ENCODE measurements at regions not wholly inside any gene's neighbourhood (a gene's known extent, or its start where the extent isn't known, plus 50 kb on each side); places are given as distances from the start of the nearest gene placed in this dataset.

DNA sequence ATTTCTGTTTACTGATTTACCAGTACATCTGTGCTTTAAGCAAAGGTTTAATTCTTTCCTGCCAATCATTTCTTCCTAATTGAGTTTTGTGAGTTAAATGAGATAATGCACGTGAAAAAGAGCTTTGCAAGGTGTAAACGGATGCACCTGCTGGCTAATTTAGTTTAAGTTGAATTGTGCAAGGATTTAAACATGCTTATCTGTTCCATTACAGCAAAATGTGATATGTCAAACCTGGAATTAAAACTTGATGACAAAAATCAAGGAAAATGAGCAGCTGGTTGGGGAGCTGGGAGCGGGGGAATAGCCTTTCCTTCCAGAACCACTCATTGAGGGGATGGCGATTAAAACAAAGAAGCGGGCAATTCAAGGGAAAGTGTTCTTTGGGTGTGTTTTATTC, 155.0 kb upstream of the CTTNBP2 start:
- no peak for DNase-seq

DNA sequence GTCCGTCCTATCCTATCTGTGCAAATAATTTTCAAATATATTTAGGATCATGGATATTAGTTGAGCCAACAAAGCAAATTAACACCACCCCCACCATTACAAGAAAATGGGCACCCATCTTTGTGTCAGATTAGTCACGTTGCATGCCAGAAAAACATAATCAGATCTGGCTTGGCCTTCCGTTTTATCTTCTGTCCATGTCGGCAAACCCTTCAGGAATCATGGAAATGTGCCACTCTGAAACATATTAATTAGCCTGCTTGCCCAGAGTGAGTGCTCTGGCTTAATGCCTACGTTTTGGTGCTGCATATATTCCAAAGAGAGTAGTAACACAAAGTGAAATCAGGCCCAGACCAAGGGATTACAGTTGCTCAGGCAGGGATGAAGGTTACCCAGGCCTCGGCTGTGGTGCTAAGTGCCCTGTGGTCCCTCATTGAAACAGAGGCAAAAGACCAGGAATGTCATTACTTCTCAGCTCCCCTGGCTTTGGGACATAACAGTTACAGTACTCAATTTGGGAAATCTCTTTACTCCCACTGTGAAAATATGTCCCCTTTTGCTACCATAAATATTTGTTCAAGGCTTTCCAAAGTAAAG, 154.0 kb upstream of the LSM8 start:
- no peak for DNase-seq

DNA sequence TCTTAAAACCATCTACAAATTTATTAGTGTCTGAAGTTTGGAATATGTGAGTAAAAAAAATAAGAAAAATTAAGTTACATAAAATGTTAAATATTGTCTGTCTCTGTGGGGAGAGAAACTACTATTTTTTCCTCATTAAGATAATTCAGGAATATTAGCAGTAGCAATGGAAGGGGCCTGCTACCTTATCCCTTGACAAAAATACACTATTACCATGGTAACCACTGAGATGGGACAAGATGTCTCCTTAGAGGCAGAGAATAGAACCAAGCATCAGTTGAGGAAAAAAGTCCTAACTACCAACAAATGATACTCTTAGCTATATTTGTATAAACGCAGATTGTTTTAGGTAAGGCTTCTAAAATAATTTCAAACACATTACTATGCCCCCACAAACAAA, 150.7 kb upstream of the LSM8 start:
- no peak for DNase-seq

DNA sequence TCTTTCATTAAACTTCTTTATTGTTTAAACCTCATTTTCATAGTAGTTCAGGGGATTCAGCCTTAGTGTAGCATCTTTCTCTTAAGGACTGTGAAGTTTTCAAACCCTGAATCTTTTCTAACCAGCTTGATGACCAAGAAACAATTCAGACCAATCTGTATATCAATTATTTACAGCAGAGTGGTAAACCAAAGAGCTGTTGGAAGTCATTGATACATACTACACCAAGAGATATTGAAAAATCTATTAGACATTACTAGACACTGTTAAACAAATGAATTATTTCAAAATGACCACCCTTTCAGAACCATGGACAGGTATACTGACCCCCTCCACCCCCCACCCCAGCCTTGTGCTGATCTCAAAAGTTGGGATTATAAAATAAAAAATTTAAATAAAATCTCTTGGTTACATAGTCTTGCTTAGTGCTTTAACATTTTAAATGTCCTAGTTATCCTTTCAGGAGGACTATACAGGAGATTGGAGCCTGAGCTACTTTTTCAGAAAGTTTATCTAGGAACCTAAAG, 143.9 kb upstream of the LSM8 start:
- no peak for DNase-seq

DNA sequence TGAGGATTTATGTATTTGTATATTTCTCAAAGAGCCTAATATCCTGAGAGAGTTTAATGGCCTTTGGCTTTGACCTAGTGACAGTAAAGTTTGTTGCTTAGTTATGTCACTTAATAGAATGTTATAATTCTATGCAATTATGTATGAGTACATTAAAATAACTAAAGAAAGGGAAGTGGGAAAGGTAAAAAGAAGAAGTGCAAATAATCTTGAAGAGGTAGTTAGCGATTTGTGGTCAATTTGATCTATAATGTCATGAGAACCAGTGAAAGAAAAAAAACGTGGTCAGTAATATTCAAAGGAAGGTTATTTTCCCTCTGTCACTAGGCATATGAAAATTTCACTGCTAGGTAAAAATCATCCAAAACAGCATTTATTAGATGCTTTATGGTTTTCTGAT, 143.4 kb upstream of the LSM8 start:
- no peak for DNase-seq

DNA sequence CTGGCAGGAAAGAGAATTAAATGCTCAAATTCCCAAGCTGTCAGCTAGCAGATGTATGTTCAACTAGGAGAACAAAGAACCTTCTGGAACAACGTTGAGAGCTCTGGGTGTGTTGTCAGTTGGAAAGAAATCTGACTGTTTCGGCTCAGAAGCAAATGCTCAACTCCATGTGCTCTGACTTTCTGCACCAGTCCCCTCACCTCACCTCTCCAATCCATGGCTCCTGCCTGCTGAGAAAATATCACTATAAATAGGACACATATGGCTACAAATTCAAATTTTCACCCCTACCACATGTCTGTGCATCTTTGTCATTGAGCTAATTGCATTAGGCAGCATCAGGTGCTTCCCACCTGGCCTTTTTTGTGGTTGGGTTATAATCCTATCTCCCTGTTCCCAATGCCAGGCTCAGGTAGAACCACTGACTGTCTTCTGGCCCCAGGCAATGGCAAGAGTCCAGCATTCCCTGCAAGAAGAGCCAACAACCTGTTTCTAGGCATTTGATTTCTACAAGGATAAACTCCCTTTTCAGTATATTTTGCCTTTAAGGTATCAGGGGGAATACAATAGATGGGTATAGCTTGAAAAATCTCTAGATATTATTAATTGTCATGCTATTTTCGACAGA, 142.6 kb upstream of the LSM8 start:
- DNase-seq: no peak

DNA sequence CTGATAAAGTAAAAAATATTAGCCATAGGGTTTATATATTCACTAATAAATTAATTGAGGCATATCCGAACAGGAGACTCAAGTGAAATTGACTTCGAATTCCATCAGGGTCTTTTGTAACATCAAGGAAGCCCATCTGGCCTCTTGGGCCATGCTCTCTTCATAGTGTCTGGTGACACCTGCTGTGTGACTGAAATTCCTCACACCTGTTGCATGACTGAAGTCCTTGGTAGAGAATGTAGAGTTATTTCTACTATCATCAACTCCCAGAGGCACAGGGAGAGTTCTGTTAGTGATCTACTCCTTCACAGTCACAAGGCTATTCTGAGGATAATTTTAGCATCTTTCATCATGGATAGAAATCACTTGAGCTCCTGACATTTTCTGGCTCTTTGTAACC, 138.3 kb upstream of the LSM8 start:
- DNase-seq: no peak

DNA sequence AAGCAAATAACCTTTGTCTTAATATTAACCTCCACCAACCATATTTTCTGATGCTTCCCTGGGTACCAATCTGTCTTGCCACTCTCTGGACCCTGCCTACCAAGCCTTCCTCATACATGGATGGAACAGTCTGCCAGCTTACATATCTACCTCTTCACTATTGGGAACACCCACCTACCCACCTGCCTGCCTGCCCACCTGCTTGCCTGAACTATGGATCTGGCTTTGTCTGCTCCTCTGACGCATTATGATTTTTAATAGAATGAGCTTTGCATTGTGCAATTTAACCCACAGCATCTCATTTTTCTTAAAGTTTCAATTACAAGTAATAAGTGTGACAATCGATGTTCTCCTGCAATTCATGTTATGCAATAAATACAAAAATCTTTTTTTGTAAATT, 137.9 kb upstream of the LSM8 start:
- DNase-seq: no peak

DNA sequence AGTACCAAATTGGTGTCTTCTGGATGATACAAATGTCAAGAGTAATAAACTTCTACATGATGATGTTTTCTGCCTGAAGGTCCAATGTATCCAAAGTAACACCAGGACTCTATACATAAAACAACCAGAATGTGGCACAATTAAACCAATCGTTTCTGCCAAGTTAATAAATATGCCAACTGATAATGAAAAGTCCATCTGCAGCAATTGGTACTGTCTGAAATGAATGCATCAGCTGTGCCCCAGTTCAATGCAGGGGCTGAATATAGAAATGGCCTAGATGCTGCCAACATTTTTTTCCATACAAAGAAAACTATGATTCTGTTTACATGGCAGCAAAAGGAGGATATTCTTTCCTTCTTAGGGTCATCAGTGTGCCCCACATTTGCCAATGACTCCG, 137.2 kb upstream of the LSM8 start:
- DNase-seq: no peak

DNA sequence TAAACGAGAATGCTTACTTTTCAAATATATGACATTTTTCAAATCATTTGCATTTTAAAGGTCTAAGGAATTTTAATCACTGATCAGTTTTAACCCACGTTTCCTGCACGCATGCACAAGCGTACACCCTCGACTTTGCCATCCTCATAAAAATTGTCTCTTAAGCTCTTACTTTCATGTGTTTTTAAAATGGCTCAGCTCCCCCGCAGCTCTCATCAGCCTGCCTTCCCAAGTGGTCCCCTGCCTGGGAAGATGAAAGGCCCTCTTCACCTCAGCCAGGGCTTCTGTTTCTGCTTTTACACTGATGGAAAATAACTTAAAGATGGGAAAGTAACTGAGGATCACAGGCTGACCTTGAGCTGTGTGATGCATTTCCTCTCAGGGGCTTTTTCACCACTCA, 131.6 kb upstream of the LSM8 start:
- DNase-seq: no peak

DNA sequence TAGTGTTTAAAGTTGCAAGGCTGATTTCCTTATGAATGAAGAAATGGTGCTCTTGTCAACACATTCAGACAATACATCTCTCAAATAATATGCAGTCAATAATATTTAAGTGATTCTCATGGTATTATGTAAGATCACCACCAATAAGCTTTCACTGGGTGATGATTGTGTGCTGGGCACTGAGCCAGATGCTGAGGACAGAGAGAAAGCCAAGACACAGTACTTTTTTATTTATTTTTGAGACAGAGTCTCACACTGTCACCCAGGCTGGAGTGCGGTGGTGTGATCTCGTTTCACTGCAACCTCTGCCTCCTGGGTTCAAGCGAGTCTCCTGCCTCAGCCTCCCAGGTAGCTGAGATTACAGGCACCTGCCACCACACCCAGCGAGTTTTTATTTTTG, 130.6 kb upstream of the LSM8 start:
- no peak for DNase-seq

DNA sequence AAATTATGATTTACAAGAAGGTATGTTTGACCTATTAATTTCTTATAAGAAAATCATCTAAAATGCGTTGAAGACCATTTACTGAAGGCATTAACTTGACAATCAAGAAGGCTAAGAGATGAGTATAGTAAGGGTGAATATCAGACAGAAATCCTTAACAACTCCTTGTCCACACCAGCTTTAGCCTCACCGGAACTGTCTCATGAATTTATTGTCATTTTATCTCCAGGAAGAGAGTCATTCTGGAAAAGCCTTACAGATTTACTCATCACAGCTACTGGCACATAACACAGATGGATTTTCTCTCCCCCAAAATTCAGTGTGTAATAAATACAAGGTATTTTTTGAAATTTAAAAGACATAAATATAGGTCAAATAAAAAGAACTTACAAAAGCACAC, 129.4 kb upstream of the LSM8 start:
- no peak for DNase-seq

DNA sequence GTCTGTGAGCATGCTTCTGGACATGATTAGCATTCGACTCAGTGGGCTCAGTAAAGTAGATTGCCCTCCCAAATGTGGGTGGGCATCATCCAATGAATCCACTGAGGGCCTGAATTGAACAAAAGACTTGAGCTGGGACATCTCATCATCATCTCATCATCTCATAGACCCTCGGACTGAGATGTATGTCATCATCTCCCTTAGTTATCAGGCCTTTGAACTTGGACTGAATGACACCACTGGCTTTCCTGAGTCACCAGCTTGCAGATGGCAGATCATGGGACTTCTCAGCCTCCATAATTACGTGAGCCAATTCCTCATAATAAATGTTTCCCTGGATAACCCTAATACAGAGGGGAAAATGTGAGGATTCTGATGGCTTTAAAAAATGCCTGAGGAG, 128.3 kb upstream of the LSM8 start:
- DNase-seq: no peak

DNA sequence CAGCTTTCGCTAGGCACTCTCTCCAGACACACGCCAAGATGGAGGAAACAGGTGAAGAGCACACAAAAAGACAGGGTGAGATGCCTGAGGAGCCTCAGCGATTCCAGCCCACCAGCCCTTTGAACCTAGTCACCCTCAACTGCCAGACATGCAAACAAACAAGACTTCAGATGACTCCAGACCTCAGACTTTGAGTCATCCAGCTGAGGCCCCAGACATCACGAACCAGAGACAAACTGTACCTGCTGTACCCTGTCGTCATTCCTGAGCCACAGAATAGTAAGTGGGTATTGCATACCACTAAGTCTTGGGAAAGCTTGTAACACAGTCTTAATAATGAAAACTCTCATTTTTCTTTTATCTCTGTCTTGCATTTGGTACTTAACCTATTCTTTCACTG, 126.6 kb upstream of the LSM8 start:
- DNase-seq: peak; percentile 23

DNA sequence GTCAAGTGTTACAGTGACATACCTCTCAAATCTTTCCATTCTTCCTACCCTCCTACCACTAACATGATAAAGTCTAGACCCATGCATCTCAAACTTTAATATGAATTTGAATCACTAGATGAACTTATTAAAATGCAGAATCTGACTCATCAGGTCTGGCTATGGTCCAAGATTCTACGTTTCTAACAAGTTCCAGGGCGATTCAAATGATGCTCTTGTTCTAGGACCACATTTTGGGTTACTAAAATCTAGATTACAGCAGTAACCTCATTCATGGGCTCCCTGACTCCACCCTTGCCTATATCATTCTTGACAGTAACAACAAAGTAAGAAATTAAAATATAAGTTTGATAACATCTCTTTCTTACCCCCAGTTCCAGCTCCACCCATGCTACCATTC, 124.8 kb upstream of the LSM8 start:
- DNase-seq: no peak

DNA sequence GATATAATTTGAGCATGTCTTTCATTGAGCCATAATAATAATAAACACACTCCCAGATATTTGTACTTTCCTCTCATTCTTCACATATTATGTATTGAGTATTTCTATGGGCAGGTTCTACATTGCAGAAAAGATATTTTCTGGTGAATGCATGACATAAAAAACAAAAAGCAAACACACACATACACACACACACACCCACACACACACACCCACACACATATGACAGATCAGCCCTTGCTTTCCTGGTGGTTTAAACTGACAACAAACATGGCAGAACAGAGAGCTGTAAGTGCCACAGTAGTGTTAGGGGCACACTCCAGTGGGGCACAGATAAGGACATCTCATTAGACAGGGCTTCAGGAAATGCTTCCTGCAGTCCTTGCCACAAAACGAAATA, 123.3 kb upstream of the LSM8 start:
- no peak for DNase-seq

DNA sequence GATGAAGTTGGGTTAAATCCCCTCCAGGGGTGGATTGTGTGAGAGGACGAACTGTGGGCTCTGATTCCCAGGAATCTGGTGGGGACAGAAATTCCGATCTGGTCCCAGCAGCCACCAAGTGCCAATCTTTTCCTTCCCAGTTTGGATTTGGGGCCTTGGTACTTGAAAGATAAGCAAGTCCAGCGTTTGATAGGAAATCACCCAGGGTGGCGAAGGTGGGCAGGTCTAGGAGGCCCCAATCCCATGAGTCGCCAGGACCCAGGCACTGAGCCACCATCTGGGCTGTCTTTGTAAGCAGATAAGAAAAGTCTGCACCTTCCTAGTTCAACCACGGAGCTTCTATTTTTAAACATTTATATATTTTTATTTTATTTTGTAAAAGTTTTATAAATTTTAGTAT, 122.6 kb upstream of the LSM8 start:
- no peak for DNase-seq

DNA sequence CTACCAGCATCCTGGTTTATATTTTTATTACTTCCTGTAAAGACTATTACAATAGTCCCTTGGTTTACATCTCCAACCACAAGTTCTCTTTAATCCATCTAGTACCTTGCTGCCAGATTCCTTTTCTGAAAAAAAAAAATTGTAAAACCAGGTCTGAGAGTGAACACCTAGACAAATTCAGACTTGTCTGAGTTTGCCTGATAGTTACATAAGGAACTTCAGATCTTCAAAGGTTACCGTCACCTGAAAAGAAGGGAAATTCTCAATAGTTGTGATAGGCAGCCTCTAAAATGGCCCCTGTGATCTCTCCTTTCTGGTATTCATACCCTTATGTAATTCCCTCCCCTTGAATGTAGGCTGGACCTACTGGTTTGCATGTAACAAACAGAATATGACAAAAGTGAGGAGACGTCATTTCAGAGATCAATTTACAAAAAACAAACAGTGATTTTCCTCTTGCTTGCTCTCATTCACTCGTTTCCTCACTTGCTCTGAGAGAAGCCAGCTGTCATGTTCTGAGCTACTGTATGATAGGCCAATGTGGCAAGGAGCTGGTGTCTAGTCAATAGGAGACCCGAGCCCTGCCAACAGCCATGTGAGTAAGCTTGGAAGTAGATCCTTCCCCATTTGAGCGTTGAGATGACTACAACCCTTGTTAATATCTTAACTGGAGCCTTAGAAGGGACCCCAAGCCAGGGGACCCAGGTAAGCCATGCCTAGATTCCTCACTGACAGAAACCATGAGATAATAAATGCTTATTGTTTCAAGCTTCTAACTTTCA, 110.9 kb upstream of the LSM8 start:
- no peak for DNase-seq

DNA sequence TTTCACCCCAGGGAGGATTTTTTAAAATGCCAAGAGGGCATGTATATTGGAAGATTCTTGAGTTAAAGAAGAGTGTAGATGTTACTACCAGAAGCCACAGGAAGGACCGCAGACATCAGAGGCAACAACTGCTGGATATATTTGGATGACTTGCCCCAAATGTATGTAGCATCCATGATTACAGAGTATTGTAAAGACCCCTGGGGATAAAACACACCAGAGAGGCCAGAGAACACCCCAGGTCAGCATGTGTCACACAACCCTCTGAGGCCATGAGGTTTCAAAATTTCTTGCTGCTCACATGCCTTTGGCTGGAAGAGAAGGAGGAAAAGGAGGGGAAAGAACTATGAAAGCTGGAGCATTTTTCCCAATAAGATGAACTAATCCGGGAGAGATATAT, 108.0 kb upstream of the LSM8 start:
- DNase-seq: no peak

DNA sequence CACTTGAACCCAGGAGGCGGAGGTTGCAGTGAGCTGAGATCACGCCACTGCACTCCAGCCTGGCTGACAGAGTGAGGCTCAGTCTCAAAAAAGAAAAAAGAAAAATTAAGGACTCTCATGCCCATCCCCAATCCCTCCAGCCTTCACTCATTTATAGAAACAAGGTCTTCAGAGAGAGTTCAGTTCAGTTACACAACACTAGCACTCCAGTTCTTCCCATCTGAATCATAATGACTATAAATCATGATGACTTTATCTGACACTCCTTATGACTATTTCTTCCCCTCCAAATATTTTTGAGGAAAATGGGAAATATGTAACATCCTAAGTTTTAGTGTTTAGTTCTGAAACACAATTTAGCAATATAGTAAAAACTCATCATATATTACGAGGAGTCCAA, 107.4 kb upstream of the LSM8 start:
- DNase-seq: no peak

DNA sequence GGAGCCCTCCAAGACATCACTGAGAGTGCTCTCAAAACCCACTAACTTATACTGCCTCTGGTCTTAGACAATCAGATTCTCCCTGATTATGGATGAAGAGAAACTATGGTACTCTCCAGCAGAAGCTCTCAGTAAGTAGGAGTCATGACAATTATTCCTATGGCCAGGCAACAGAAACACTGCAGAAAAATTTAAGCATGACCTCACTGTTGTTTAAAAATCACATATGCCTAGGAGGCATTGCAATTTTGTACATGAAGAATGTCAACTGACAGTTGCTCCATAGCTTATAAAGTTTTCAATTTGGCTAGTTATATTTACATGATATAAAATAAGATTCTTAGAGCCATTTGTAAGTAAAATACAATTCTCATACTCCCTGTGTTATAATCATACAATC, 105.9 kb upstream of the LSM8 start:
- no peak for DNase-seq

DNA sequence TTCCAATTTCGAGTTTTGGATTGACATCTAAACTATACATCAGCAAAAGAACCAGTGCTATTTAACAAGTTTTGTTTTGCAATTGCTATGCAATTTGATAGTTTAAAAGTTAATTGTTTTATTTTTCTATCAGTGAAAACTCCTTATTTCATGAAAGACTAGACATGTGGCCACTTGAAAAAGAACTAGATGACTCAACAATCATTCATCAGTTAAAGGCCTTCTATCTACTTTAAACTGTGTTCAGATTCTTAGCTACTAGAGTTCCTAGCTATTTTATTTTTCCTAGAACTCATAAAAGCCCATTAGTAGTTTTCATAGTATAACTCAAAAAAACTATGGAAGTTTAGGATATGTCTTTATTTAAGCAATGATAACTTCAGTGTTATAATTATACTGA, 104.6 kb upstream of the LSM8 start:
- peak; percentile 14 for DNase-seq

DNA sequence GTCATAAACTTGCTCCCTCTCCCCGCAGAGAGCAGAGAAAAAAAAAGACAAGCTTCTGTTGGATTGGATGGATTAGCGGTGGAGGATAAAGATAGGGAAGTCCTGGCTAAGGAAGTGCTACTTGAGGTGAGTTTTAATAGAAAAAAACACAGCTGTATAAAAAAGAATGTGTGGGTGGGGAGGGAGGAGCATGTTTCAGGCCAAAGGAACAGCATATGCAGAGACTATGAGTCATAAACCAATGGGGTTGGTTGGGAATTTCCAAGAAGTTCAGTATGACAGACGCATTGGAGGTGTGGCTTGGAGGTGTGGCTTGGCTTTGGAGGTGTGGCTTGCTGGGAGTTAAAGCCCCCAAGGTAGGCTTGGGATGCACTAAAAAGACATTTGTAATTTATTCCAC, 103.0 kb upstream of the LSM8 start:
- DNase-seq: peak; percentile 89

DNA sequence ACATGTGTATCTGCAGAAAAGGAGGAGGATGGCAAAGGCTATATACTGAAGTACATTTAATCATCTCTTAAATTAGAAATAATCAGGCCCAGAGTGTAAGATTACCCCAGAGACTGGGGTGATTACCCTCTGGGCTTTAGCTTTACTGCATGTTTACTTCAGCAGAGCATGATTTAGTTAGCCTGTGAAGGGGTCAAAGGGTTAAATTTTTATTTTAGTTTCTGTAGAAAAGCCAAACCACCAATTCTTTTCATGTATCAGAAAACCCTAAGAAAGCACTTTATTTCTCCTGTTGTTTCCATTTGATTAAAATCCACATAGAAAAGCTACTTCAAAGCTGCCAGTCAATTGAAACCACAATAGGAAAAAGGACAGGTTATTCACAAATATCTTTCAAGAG, 101.5 kb upstream of the LSM8 start:
- no peak for DNase-seq

DNA sequence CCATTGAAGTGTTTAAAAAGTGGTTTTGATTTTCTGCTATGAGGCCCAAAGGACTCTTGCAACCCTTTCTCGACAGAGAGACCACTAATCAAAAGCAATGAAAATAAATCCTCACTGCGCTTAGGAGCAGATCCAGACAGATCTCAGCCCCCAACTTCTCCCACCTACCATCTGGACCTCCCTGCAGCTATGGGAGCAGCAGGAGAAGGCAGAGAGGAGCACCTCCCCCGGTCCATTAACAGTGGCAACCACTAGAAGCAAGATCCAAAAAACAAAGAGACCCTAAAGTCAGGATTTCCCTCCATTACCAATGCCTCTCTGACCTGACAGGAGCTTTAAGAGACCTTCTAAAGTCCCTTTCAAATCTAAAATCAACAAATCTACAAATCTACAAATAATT, 99.0 kb upstream of the LSM8 start:
- no peak for DNase-seq
